ENCODE measurements at regions not wholly inside any gene's neighbourhood (a gene's known extent, or its start where the extent isn't known, plus 50 kb on each side); places are given as distances from the start of the nearest gene placed in this dataset.

GRCh38 chr6:43887906-43888683 lies 118.1 kb downstream of the VEGFA start:
- Histone ChIP-seq H3K9me2 (replicated peaks; ENCODE audit: low read depth, low read length) (no peaks in the 10 kb centered on the region), H3K4me3 (ENCODE audit: low read length, poor library complexity, severe bottlenecking) (no peak overlapping the region), H2AFZ (ENCODE audit: low read length) (no peak overlapping the region), H3K9ac (ENCODE audit: low read depth, low read length, poor library complexity, severe bottlenecking) (no peak overlapping the region), H3K9me3 (ENCODE audit: insufficient read depth, low read depth, low read length) (no peaks in the 10 kb centered on the region), H3K27me3 (ENCODE audit: insufficient read depth, low read length, poor library complexity, severe bottlenecking) (no peaks in the 10 kb centered on the region), H3K4me2 (ENCODE audit: low read depth, low read length, poor library complexity, severe bottlenecking) (no peak overlapping the region), H4K20me1 (ENCODE audit: insufficient read depth, low read length, poor library complexity, severe bottlenecking) (no peaks in the 10 kb centered on the region), H3F3A (ENCODE audit: low read depth) (no peaks in the 10 kb centered on the region), H3K4me1 (ENCODE audit: insufficient read depth, low read length, poor library complexity, severe bottlenecking) (peaks cover 6% of the 10 kb centered on the region), H3K36me3 (ENCODE audit: insufficient read depth, low read length) (no peaks in the 10 kb centered on the region), H3K79me2 (ENCODE audit: insufficient read depth, low read length) (no peaks in the 10 kb centered on the region)
- no peak for TF ChIP-seq EZH2phosphoT487 (IDR thresholded peaks at IDR 0.05; ENCODE audit: borderline replicate concordance)
- no peak for TF ChIP-seq CTCF (conservative IDR thresholded peaks at IDR 0.05; ENCODE audit: low read length)

GRCh38 chr6:43887340-43887858 lies 117.4 kb downstream of the VEGFA start:
- Histone ChIP-seq H3K79me2 (ENCODE audit: insufficient read depth, low read length) (no peaks in the 10 kb centered on the region), H3K9me3 (ENCODE audit: insufficient read depth, low read depth, low read length) (no peaks in the 10 kb centered on the region), H3K4me3 (ENCODE audit: low read length, poor library complexity, severe bottlenecking) (no peak overlapping the region), H4K20me1 (ENCODE audit: insufficient read depth, low read length, poor library complexity, severe bottlenecking) (no peaks in the 10 kb centered on the region), H3K9me2 (replicated peaks; ENCODE audit: low read depth, low read length) (no peaks in the 10 kb centered on the region), H3K27me3 (ENCODE audit: insufficient read depth, low read length, poor library complexity, severe bottlenecking) (no peaks in the 10 kb centered on the region), H3K4me1 (ENCODE audit: insufficient read depth, low read length, poor library complexity, severe bottlenecking) (peaks cover 6% of the 10 kb centered on the region), H3K36me3 (ENCODE audit: insufficient read depth, low read length) (no peaks in the 10 kb centered on the region), H3F3A (ENCODE audit: low read depth) (no peaks in the 10 kb centered on the region), H3K4me2 (ENCODE audit: low read depth, low read length, poor library complexity, severe bottlenecking) (no peak overlapping the region), H2AFZ (ENCODE audit: low read length) (no peak overlapping the region), H3K9ac (ENCODE audit: low read depth, low read length, poor library complexity, severe bottlenecking) (no peak overlapping the region)
- TF ChIP-seq CTCF (conservative IDR thresholded peaks at IDR 0.05; ENCODE audit: low read length) (no peak), EZH2phosphoT487 (IDR thresholded peaks at IDR 0.05; ENCODE audit: borderline replicate concordance) (no peak)

DNA sequence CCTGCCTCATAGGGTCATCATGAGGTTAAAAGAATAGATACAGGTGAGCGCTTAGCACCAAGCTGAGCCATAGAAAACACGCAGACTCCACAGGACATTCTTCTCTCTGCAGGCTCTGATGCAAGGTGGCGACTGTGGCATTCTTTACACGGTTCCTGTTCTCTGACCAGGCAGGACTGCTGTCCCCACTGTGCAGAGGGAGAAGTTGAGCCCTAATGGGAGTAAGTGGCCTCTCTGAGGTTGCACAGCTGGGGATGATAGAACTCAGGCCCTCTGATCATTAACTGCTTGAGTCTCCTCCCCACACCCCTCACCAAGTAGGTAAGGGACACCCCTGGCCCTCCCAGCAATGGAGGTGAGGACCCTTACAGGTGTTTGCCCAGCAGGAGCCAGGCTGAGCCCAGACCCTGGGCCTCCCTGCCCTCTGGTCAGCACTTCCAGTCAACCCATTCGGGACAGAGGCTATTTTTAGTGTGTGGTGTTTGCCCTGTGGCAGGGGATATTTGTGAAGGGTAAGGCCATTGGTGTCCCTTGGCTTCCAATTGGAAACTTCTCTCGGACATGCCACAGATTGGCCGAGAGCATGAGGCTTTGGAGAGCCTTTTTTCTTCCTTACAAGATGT lies 116.8 kb downstream of the VEGFA start:
- no peak overlapping the region for H3K4me3 ChIP-seq (ENCODE audit: low read length, poor library complexity, severe bottlenecking)
- no peaks in the 10 kb centered on the region for H3K36me3 ChIP-seq (ENCODE audit: insufficient read depth, low read length)
- H3F3A ChIP-seq (ENCODE audit: low read depth): no peaks in the 10 kb centered on the region
- H3K9ac ChIP-seq (ENCODE audit: low read depth, low read length, poor library complexity, severe bottlenecking): no peak overlapping the region
- H3K79me2 ChIP-seq (ENCODE audit: insufficient read depth, low read length): no peaks in the 10 kb centered on the region
- no peak overlapping the region for H2AFZ ChIP-seq (ENCODE audit: low read length)
- TF ChIP-seq CTCF (conservative IDR thresholded peaks at IDR 0.05; ENCODE audit: low read length) (no peak), EZH2phosphoT487 (IDR thresholded peaks at IDR 0.05; ENCODE audit: borderline replicate concordance) (no peak)
- no peaks in the 10 kb centered on the region for H3K9me2 ChIP-seq (replicated peaks; ENCODE audit: low read depth, low read length)
- H4K20me1 ChIP-seq (ENCODE audit: insufficient read depth, low read length, poor library complexity, severe bottlenecking): no peaks in the 10 kb centered on the region
- H3K4me1 ChIP-seq (ENCODE audit: insufficient read depth, low read length, poor library complexity, severe bottlenecking): peaks cover 6% of the 10 kb centered on the region
- H3K9me3 ChIP-seq (ENCODE audit: insufficient read depth, low read depth, low read length): no peaks in the 10 kb centered on the region
- no peak overlapping the region for H3K4me2 ChIP-seq (ENCODE audit: low read depth, low read length, poor library complexity, severe bottlenecking)
- H3K27me3 ChIP-seq (ENCODE audit: insufficient read depth, low read length, poor library complexity, severe bottlenecking): no peaks in the 10 kb centered on the region
